ENCODE measurements at regions not wholly inside any gene's neighbourhood (a gene's known extent, or its start where the extent isn't known, plus 50 kb on each side); places are given as distances from the start of the nearest gene placed in this dataset.

- H3K9me3 ChIP-seq (ENCODE audit: control insufficient read depth, low read length, poor library complexity, severe bottlenecking), result no peaks in the 10 kb centered on the region
- H3K4me3 Mint-ChIP-seq, result no peak overlapping the region
- DNase-seq (no peak), ATAC-seq (no peak)
- H3K4me1 Mint-ChIP-seq, result no peaks in the 10 kb centered on the region
- H3K27ac Mint-ChIP-seq, result no peak overlapping the region
- H3K27me3 Mint-ChIP-seq, result no peaks in the 10 kb centered on the region
- H3K36me3 Mint-ChIP-seq (ENCODE audit: low read depth), result no peaks in the 10 kb centered on the region
Observed at GRCh38 chr3:117932441-117932840, 1102.2 kb downstream of the IGSF11 start.

DNA sequence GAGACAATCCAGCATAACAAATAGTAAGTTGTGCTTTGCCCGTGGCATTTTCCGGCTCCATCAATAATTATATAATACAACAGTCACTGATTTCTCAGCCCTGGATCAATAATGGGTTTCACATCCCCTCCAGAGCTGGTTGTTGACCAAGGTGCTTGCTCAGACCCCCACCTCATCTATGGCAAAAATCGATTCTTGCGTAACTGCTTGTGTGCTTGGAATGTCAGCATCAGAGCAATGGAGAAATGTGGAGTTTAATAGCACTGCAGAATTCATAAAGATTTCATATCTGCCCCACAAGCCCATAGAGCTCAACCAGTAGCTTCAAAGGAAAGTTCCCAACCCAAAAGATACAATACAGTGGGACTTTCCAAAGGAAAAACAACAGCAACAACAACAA is 1098.5 kb downstream of the IGSF11 start:
- no peak overlapping the region for H3K27ac Mint-ChIP-seq
- no peaks in the 10 kb centered on the region for H3K4me1 Mint-ChIP-seq
- no peaks in the 10 kb centered on the region for H3K27me3 Mint-ChIP-seq
- H3K36me3 Mint-ChIP-seq (ENCODE audit: low read depth), result no peaks in the 10 kb centered on the region
- no peak for DNase-seq
- ATAC-seq, result no peak
- no peak overlapping the region for H3K4me3 Mint-ChIP-seq
- no peaks in the 10 kb centered on the region for H3K9me3 ChIP-seq (ENCODE audit: control insufficient read depth, low read length, poor library complexity, severe bottlenecking)

DNA sequence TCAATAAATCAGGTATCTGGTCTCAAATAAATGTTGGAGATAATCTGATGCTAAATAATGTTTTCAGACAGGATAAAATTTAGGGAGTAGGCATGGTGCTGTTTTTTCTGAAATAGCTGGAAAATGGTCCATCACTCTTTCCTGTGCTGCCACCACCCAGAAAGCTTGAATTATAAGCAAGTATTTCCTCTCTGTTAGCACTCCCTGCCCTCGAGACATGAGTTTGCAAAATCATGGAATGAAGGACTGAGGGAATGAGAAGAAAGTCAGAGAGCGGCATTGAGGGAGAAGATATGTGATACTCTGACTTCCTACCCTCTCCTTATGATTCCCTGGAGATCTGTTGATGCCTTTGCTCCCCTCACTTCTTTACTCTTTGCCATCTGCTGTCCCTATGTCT is 1095.7 kb downstream of the IGSF11 start:
- Mint-ChIP-seq H3K4me1 (no peaks in the 10 kb centered on the region), H3K4me3 (no peak overlapping the region), H3K27me3 (no peaks in the 10 kb centered on the region), H3K27ac (no peak overlapping the region), H3K36me3 (ENCODE audit: low read depth) (no peaks in the 10 kb centered on the region)
- DNase-seq (no peak), ATAC-seq (no peak)
- no peaks in the 10 kb centered on the region for H3K9me3 ChIP-seq (ENCODE audit: control insufficient read depth, low read length, poor library complexity, severe bottlenecking)

DNA sequence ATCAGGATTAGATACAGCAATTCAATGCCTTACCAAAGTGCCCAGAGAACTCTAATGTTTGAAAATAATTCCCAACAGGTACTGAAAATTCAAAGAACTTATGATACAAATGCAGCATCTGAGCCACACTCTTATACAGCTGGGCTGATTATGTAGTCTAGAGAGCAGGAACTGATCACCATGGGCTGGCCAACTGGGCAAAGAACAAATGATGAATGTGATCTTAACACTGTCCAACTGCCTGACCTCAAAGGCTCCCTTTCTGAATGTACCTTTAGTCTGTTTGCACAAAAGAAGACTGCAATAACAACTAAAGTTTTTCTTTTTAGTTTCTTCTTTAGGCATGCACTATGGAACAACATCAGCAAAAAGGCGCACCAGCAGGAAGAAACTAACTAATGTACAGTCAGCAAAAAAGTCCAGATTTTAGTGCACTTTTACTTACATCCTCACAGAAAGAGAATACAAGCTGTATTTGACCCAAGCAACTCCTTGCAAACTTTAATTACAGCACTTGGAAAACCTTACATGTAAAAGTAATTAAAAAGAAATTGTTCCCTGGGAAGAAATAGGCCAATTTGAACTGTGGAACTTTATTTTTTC is 1095.1 kb downstream of the IGSF11 start:
- H3K4me3 Mint-ChIP-seq, result no peak overlapping the region
- H3K27ac Mint-ChIP-seq, result no peak overlapping the region
- ATAC-seq (no peak), DNase-seq (no peak)
- no peaks in the 10 kb centered on the region for H3K27me3 Mint-ChIP-seq
- H3K36me3 Mint-ChIP-seq (ENCODE audit: low read depth), result no peaks in the 10 kb centered on the region
- no peaks in the 10 kb centered on the region for H3K4me1 Mint-ChIP-seq
- H3K9me3 ChIP-seq (ENCODE audit: control insufficient read depth, low read length, poor library complexity, severe bottlenecking), result no peaks in the 10 kb centered on the region

DNA sequence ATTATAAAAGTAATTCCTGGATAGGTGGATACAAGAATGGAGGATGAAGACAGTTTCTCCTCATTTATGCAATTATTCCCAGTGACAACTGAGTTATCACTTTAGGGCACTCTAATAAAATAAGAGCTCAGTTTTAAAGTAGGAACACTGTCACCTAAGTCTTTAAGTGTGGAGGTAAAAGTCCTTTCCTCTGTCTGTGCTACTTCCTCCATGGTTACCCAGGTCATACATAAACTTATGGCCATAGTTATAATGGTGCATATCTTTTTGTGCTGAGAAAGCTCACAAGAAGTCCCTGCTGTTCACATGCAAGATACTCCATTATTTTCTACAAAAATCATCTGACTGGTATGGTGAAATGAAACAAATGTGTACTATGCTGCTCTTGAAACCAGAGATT is 1093.6 kb downstream of the IGSF11 start:
- H3K27me3 Mint-ChIP-seq, result no peaks in the 10 kb centered on the region
- ATAC-seq, result no peak
- no peak overlapping the region for H3K4me3 Mint-ChIP-seq
- H3K27ac Mint-ChIP-seq, result no peak overlapping the region
- no peaks in the 10 kb centered on the region for H3K4me1 Mint-ChIP-seq
- no peaks in the 10 kb centered on the region for H3K36me3 Mint-ChIP-seq (ENCODE audit: low read depth)
- no peak for DNase-seq
- no peaks in the 10 kb centered on the region for H3K9me3 ChIP-seq (ENCODE audit: control insufficient read depth, low read length, poor library complexity, severe bottlenecking)

DNA sequence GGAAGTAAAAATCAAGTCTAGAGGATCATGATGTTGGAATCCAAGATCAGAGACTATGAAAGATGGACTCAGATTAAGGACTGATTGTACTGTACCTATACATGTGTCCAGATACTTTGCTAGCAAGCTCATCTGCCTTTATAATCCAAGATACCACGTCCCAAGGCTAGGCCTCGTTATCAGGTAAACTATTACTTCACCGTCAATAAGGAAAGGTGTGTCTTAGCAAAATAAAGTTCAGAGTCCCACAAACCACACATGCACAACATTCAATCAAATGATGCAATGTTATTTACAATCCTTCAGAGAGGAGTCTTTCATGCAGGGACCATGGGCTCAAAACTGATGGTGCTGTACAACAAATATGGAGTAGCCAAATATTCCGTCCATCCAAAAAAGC is 1092.9 kb downstream of the IGSF11 start:
- no peaks in the 10 kb centered on the region for H3K9me3 ChIP-seq (ENCODE audit: control insufficient read depth, low read length, poor library complexity, severe bottlenecking)
- ATAC-seq (no peak), DNase-seq (no peak)
- Mint-ChIP-seq H3K4me3 (no peak overlapping the region), H3K27ac (no peak overlapping the region), H3K36me3 (ENCODE audit: low read depth) (no peaks in the 10 kb centered on the region), H3K4me1 (no peaks in the 10 kb centered on the region), H3K27me3 (no peaks in the 10 kb centered on the region)

DNA sequence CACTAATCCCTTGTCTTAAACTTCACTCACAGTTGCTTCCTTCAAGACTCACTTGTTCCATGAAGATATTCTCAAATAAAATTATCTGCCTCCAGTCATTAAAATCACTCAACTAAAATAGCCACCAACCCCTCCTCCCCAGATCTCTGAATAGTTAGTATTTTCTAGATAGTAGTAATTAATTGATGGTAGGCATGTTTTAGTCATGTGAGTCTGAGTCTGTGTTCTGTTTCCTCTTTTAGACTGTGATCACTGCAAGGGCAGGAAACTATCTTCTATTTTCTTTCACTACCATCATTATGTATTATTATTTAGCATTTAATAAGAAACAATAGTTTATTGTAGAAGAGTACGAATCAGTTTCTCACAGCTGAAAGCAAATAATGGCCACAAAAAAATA is 1080.5 kb downstream of the IGSF11 start:
- ATAC-seq (no peak), DNase-seq (no peak)
- no peak overlapping the region for H3K4me3 Mint-ChIP-seq
- H3K27ac Mint-ChIP-seq, result no peak overlapping the region
- H3K4me1 Mint-ChIP-seq, result no peaks in the 10 kb centered on the region
- H3K27me3 Mint-ChIP-seq, result no peaks in the 10 kb centered on the region
- H3K9me3 ChIP-seq (ENCODE audit: control insufficient read depth, low read length, poor library complexity, severe bottlenecking), result no peaks in the 10 kb centered on the region
- H3K36me3 Mint-ChIP-seq (ENCODE audit: low read depth), result no peaks in the 10 kb centered on the region

DNA sequence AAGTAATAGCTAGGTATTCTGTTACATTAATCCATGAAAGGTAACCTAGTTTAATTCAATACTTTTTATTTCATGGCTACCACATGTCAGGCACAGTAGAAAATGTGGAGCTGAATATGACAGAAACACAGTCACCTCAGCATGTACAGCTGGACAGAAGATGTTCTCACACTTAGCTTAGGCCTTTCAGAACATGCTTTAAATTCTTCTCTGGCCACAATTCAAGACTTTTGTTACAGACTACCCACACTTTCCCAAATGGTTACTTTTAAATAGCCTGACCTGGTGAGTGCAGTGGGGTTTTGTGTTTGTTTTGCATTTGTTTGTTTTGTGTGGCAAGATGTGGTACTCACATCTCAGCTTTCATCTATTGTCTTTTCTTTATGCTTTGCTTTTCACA is 1079.5 kb downstream of the IGSF11 start:
- Mint-ChIP-seq H3K27ac (no peak overlapping the region), H3K4me1 (no peaks in the 10 kb centered on the region), H3K27me3 (no peaks in the 10 kb centered on the region), H3K4me3 (no peak overlapping the region), H3K36me3 (ENCODE audit: low read depth) (no peaks in the 10 kb centered on the region)
- no peaks in the 10 kb centered on the region for H3K9me3 ChIP-seq (ENCODE audit: control insufficient read depth, low read length, poor library complexity, severe bottlenecking)
- DNase-seq (no peak), ATAC-seq (no peak)

DNA sequence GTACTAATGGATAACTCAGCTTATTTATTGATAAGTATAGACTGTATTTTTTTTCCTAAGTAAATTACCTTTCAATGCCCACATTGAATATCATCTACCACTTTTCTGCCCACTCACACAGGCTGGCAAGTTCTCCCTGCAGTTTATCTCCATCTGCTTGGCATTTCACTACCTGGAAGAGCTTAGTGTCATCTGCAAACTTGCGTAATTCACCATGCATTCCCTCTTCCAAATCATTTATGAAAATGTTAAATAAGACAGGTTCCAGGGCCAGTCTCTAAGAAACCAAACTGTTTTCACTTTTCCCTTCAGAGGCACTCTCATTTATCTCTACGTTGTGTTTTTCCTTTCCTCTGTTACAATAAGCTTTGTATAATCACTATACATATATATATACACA is 1076.6 kb downstream of the IGSF11 start:
- ATAC-seq, result no peak
- H3K27ac Mint-ChIP-seq, result no peak overlapping the region
- H3K27me3 Mint-ChIP-seq, result no peaks in the 10 kb centered on the region
- no peak for DNase-seq
- no peaks in the 10 kb centered on the region for H3K4me1 Mint-ChIP-seq
- H3K9me3 ChIP-seq (ENCODE audit: control insufficient read depth, low read length, poor library complexity, severe bottlenecking), result no peaks in the 10 kb centered on the region
- no peak overlapping the region for H3K4me3 Mint-ChIP-seq
- H3K36me3 Mint-ChIP-seq (ENCODE audit: low read depth), result no peaks in the 10 kb centered on the region

DNA sequence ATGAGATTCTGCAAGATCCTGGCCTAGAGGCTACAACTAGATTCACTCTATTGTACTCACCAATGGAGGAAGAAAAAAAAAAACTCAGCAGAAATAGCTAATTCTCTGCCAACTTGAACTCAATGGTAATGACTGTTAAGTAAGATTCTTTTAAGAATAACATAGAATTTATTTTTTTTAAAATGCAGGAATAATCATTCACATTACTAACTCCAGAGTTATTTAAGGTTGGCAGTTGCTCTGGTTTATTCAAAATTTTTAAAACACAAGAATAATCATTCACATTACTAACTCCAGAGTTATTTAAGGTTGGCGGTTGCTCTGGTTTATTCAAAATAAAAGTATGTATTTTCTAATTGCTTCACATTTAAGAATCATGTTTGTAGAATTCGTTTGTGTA is 1071.9 kb downstream of the IGSF11 start:
- no peak for DNase-seq
- Mint-ChIP-seq H3K4me1 (no peaks in the 10 kb centered on the region), H3K36me3 (ENCODE audit: low read depth) (no peaks in the 10 kb centered on the region), H3K27me3 (no peaks in the 10 kb centered on the region), H3K4me3 (no peak overlapping the region), H3K27ac (no peak overlapping the region)
- ATAC-seq, result no peak
- H3K9me3 ChIP-seq (ENCODE audit: control insufficient read depth, low read length, poor library complexity, severe bottlenecking), result no peaks in the 10 kb centered on the region

- Mint-ChIP-seq H3K4me1 (no peaks in the 10 kb centered on the region), H3K27me3 (no peaks in the 10 kb centered on the region), H3K36me3 (ENCODE audit: low read depth) (no peaks in the 10 kb centered on the region), H3K27ac (no peak overlapping the region), H3K4me3 (no peak overlapping the region)
- H3K9me3 ChIP-seq (ENCODE audit: control insufficient read depth, low read length, poor library complexity, severe bottlenecking), result no peaks in the 10 kb centered on the region
- ATAC-seq (no peak), DNase-seq (no peak)
Observed at GRCh38 chr3:117963858-117964257, 1070.8 kb downstream of the IGSF11 start.

GRCh38 chr3:117964814-117965213 is 1069.8 kb downstream of the IGSF11 start:
- Mint-ChIP-seq H3K27me3 (no peaks in the 10 kb centered on the region), H3K27ac (no peak overlapping the region), H3K36me3 (ENCODE audit: low read depth) (no peaks in the 10 kb centered on the region), H3K4me1 (no peaks in the 10 kb centered on the region), H3K4me3 (no peak overlapping the region)
- no peaks in the 10 kb centered on the region for H3K9me3 ChIP-seq (ENCODE audit: control insufficient read depth, low read length, poor library complexity, severe bottlenecking)
- ATAC-seq, result no peak
- DNase-seq, result no peak

GRCh38 chr3:117977504-117978228 is 1057.0 kb downstream of the IGSF11 start:
- Mint-ChIP-seq H3K27ac (no peak overlapping the region), H3K4me1 (no peaks in the 10 kb centered on the region), H3K4me3 (no peak overlapping the region), H3K27me3 (no peaks in the 10 kb centered on the region), H3K36me3 (ENCODE audit: low read depth) (no peaks in the 10 kb centered on the region)
- no peak for ATAC-seq
- H3K9me3 ChIP-seq (ENCODE audit: control insufficient read depth, low read length, poor library complexity, severe bottlenecking), result no peaks in the 10 kb centered on the region
- no peak for DNase-seq

- no peaks in the 10 kb centered on the region for H3K4me1 Mint-ChIP-seq
- H3K27ac Mint-ChIP-seq, result no peak overlapping the region
- no peak for DNase-seq
- H3K9me3 ChIP-seq (ENCODE audit: control insufficient read depth, low read length, poor library complexity, severe bottlenecking), result no peaks in the 10 kb centered on the region
- ATAC-seq, result no peak
- no peaks in the 10 kb centered on the region for H3K27me3 Mint-ChIP-seq
- no peaks in the 10 kb centered on the region for H3K36me3 Mint-ChIP-seq (ENCODE audit: low read depth)
- H3K4me3 Mint-ChIP-seq, result no peak overlapping the region
Observed at GRCh38 chr3:117979466-117979865, 1055.2 kb downstream of the IGSF11 start.
